Neuron (in vitro differentiated cells): ENCODE measurements at regions not wholly inside any gene's neighbourhood (a gene's known extent, or its start where the extent isn't known, plus 50 kb on each side); places are given as distances from the start of the nearest gene placed in this dataset.
"Not testable (repeated sequence)": the region's sequence is repeated elsewhere in the genome, so short reads cannot be mapped to it uniquely, and the experiment has no call there.

Experiments used
- H2AFZ ChIP-seq: one replicate; pipeline ENCODE4 v1.6.1; 2013; ENCODE audit warnings: low read depth, mild to moderate bottlenecking, inconsistent platforms, low read length, moderate library complexity
- H3K27me3 ChIP-seq: one replicate; pipeline ENCODE4 v1.6.1; 2013; ENCODE audit warnings: low read length; ENCODE audit not compliant: insufficient read depth
- H3K36me3 ChIP-seq: one replicate; pipeline ENCODE4 v1.6.1; 2013; ENCODE audit warnings: low read length; ENCODE audit not compliant: insufficient read depth
- H3K4me1 ChIP-seq: one replicate; pipeline ENCODE4 v1.6.1; 2013; ENCODE audit warnings: low read length; ENCODE audit not compliant: insufficient read depth
- H3K4me3 ChIP-seq: 2 replicates; pipeline ENCODE4 v1.5.1; 2013; ENCODE audit warnings: mild to moderate bottlenecking, low read length, moderate library complexity
- H3K9me3 ChIP-seq: one replicate; pipeline ENCODE4 v1.6.1; 2013; ENCODE audit warnings: low read length

DNA sequence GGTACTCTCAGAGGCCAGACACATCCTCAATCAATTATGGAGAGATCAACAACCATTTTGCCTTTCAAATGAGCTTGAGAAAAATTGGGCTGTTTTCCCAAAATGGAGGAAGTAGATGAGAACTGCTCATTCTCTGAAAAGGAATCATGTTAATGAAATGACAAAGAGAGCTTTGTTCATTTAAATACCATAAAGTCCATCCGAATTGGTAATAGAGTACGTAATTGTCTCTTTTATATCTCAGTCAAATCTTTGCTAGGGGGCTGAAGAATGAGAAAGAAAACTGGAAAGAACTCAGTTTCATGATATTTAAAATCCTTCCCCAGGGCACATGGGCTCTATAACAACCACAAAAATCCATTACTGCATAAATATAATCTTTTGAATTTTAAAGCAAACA, 395.6 kb upstream of the FRG2C start:
- not testable (repeated sequence) for H3K4me3 ChIP-seq, H3K9me3 ChIP-seq, H3K27me3 ChIP-seq, H3K36me3 ChIP-seq, H3K4me1 ChIP-seq, H2AFZ ChIP-seq

DNA sequence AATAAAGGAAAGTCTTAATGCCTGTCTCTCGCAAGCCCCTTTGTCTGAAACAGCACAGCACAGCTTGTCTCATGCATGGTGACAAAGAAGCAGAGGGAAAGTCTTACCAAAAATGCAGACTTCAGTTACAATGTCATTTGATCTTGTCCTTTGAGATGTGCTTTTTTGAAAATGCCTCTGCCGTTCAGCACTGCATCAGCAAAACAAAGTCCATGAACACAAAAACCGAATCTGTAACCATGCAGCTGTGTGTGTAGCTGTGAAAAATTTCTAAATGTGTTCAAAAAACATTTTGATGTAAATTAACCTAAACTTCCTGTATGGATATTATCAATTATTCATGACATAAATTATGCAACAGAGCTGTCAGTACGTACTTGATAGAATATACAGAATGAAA, 391.9 kb upstream of the FRG2C start:
- not testable (repeated sequence) for H3K36me3 ChIP-seq, H3K4me3 ChIP-seq, H3K9me3 ChIP-seq, H3K4me1 ChIP-seq, H3K27me3 ChIP-seq
- H2AFZ ChIP-seq, result peak overlapping the region; percentile 54

GRCh38 chr3:75272691-75273090, 391.4 kb upstream of the FRG2C start:
- Histone ChIP-seq H3K9me3 (no peaks in the 10 kb centered on the region), H2AFZ (no peak overlapping the region), H3K4me3 (no peak overlapping the region), H3K27me3 (no peaks in the 10 kb centered on the region), H3K36me3 (no peaks in the 10 kb centered on the region), H3K4me1 (peaks cover 8% of the 10 kb centered on the region)

DNA sequence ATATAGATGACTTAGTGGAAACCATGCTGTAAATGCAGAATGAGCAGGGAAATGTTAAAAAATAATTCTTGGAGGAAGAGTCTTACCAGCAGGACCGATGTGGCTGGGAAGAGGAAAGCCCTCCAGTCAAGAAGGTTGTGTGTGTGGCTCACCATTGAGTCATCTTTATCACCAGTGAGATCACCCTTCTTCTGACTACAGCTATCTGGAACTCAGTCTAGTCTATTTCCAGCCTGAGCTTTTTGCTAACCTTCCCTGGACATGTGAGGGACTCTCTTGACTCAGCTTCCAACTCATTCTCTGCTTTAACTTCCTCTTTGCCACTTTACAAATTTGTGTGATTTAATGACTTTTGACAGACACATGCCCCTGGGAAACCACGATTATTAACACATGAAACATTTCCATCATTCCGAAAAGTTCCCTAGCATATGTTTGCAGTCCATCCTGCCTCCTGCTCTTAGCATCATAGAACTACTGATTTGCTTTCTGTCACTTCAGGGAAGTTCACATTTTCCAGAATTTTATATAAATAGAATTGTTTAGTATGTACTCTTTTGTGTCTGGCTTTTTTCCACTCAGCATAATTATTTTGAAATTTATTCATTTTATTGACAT, 378.5 kb upstream of the FRG2C start:
- H3K4me1 ChIP-seq, H3K27me3 ChIP-seq, H3K36me3 ChIP-seq, H2AFZ ChIP-seq, H3K4me3 ChIP-seq, H3K9me3 ChIP-seq: not testable (repeated sequence)

DNA sequence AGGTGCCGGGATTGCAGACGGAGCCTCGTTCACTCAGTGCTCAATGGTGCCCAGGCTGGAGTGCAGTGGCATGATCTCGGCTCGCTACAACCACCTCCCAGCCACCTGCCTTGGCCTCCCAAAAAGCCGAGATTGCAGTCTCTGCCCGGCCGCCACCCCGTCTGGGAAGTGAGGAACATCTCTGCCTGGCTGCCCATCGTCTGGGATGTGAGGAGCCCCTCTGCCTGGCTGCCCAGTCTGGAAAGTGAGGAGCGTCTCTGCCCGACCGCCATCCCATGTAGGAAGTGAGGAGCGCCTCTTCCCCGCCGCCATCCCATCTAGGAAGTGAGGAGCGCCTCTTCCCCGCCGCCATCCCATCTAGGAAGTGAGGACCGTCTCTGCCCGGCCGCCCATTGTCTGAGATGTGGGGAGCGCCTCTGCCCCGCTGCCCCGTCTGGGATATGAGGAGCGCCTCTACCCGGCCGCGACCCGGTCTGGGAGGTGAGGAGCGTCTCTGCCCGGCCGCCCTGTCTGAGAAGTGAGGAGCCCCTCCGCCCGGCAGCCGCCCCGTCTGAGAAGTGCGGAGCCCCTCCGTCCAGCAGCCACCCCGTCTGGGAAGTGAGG, 375.1 kb upstream of the FRG2C start:
- not testable (repeated sequence) for H3K4me1 ChIP-seq, H3K4me3 ChIP-seq, H2AFZ ChIP-seq, H3K27me3 ChIP-seq, H3K9me3 ChIP-seq, H3K36me3 ChIP-seq

- Histone ChIP-seq H3K27me3 (no peaks in the 10 kb centered on the region), H3K4me3 (no peak overlapping the region), H3K9me3 (no peaks in the 10 kb centered on the region), H3K4me1 (no peaks in the 10 kb centered on the region), H3K36me3 (no peaks in the 10 kb centered on the region), H2AFZ (no peak overlapping the region)
Observed at GRCh38 chr3:75294124-75294523, 370.0 kb upstream of the FRG2C start.

- no peaks in the 10 kb centered on the region for H3K27me3 ChIP-seq
- H3K36me3 ChIP-seq, result no peaks in the 10 kb centered on the region
- no peaks in the 10 kb centered on the region for H3K4me1 ChIP-seq
- H2AFZ ChIP-seq, result no peak overlapping the region
- H3K4me3 ChIP-seq, result no peak overlapping the region
- H3K9me3 ChIP-seq, result no peaks in the 10 kb centered on the region
Observed at GRCh38 chr3:75295013-75295412, 369.1 kb upstream of the FRG2C start.

DNA sequence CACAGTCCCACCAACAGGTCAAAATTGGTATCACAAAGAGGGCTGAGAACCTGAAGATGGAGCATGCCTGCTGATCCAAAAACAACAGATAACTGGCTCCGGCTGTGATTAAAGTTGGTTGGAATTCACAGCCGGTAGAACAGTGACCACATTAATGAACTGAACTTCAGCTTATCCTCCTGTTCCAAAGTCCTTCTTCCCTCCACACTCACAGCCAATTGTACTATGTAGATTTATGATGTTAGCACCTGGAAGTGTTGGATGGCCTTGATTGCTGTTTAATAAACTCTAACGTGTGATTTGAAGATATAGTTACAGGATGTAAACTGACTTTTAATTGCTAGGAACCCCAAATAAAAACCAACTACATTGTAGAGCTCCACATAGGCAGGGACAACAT, 367.3 kb upstream of the FRG2C start:
- Histone ChIP-seq H3K4me3 (no peak overlapping the region), H2AFZ (no peak overlapping the region), H3K9me3 (no peaks in the 10 kb centered on the region), H3K36me3 (no peaks in the 10 kb centered on the region), H3K27me3 (no peaks in the 10 kb centered on the region), H3K4me1 (no peaks in the 10 kb centered on the region)

DNA sequence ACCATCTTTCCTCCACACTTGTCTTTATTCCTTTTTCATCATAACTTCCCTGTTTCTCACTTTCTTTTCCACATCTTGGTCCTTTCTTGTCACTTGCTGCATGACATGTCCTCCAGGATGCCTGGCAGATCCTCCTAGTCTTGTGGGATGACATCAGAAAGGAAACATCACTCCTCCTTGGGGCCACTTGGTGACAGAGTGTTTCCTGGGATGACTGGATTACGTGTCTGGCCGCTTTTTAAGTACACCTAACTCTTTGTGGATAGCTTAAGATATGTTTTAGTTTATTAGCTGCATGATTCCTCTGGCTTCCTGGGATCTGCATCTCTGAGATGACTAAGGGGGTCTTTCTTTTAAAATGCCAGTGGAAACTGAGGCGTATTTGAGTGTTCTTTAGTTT, 363.5 kb upstream of the FRG2C start:
- H2AFZ ChIP-seq, result no peak overlapping the region
- no peaks in the 10 kb centered on the region for H3K27me3 ChIP-seq
- no peaks in the 10 kb centered on the region for H3K4me1 ChIP-seq

DNA sequence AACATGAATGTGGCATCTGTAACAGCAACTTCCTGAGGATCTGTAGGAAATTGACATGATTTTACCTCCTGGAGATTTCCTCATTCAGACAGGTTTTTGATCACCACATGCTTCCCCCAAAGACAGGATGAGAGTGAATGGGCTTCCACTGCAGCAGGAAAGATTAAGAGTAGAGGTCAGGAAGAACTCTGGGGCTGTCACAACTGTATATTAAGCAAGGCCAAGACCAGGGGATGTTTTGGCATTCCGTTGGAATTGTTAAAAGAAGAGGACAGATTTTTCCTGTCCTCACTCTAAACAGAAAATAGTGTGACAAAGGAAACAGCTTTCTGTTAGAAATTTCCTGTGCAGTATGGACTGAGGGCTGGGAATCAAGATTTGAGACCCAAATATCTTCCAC, 363.1 kb upstream of the FRG2C start:
- not testable (repeated sequence) for H3K4me3 ChIP-seq, H3K36me3 ChIP-seq, H3K27me3 ChIP-seq, H2AFZ ChIP-seq, H3K9me3 ChIP-seq, H3K4me1 ChIP-seq

More for the DNA sequence above, 363.5 kb upstream of the FRG2C start:
- Histone ChIP-seq H3K4me3 (no peak overlapping the region), H3K36me3 (no peaks in the 10 kb centered on the region), H3K9me3 (no peaks in the 10 kb centered on the region)

DNA sequence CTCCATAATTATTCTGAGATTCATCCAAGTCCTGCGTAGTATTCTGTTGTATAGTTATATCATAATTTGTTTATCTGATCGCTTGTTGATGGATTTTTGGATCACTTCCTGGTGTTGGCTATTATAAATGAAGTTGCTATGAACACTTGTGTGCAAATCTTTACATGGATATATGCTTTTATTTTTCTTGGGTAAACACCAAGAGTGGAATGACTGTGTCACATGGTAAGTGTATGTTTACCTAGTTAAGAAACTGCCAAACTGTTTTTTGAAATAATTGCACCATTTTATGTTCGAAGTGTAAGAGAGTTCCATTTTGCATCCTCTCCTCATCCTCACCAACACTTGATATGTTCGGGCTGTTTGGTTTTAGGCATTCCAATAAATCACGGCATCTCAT, 360.4 kb upstream of the FRG2C start:
- H3K4me1 ChIP-seq, result no peaks in the 10 kb centered on the region
- no peak overlapping the region for H3K4me3 ChIP-seq
- no peaks in the 10 kb centered on the region for H3K9me3 ChIP-seq
- no peak overlapping the region for H2AFZ ChIP-seq
- H3K36me3 ChIP-seq, result no peaks in the 10 kb centered on the region
- H3K27me3 ChIP-seq, result no peaks in the 10 kb centered on the region

DNA sequence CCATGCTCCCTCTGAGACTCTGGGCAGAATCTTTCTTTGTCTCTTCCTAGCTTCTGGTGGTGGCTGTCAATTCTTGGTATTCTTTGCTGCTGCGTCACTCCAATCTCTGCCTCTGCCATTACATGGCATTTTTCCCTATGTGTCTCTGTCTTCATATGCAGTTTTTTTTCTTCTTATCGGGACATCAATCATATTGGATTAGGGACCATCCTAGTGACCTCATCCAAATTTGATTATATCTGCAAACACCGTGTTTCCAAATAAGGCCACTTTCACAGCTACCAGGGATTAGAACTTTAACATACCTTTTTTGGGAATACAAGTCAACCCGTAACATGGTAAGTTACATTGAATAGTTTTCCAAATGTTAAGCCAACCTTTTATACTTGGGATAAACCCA, 358.2 kb upstream of the FRG2C start:
- H2AFZ ChIP-seq, result no peak overlapping the region
- H3K4me3 ChIP-seq, result no peak overlapping the region
- no peaks in the 10 kb centered on the region for H3K27me3 ChIP-seq
- H3K36me3 ChIP-seq, result no peaks in the 10 kb centered on the region
- no peaks in the 10 kb centered on the region for H3K9me3 ChIP-seq
- H3K4me1 ChIP-seq, result no peaks in the 10 kb centered on the region

- not testable (repeated sequence) for H3K9me3 ChIP-seq, H3K4me1 ChIP-seq, H2AFZ ChIP-seq, H3K36me3 ChIP-seq, H3K27me3 ChIP-seq, H3K4me3 ChIP-seq
Observed at GRCh38 chr3:75311306-75311705, 352.8 kb upstream of the FRG2C start.

GRCh38 chr3:75312469-75312868, 351.7 kb upstream of the FRG2C start:
- not testable (repeated sequence) for H3K27me3 ChIP-seq, H3K36me3 ChIP-seq, H3K4me3 ChIP-seq, H2AFZ ChIP-seq, H3K9me3 ChIP-seq, H3K4me1 ChIP-seq
